Stimulated activated CD4-positive, alpha-beta T cell treated with anti-CD3 and anti-CD28 coated beads, Interleukin-4, amount 100 ng/mL, for 24 hours (primary cell): ENCODE measurements at regions not wholly inside any gene's neighbourhood (a gene's known extent, or its start where the extent isn't known, plus 50 kb on each side); places are given as distances from the start of the nearest gene placed in this dataset.
"Not testable (repeated sequence)": the region's sequence is repeated elsewhere in the genome, so short reads cannot be mapped to it uniquely, and the experiment has no call there.

ENCODE experiments used
- DNase-seq: peaks from one replicate; pipeline ENCODE4 v3.0.0-alpha.2; 2020

- DNase-seq, result no peak
Measured at GRCh38 chr4:177957596-177958360, 515.5 kb upstream of the AGA start.

GRCh38 chr4:177960566-177960965 lies 518.3 kb upstream of the AGA start:
- no peak for DNase-seq

- no peak for DNase-seq
Measured at GRCh38 chr4:177961761-177962380, 519.6 kb upstream of the AGA start.

GRCh38 chr4:177964061-177964460 lies 521.8 kb upstream of the AGA start:
- no peak for DNase-seq

- no peak for DNase-seq
Measured at GRCh38 chr4:177964693-177965168, 522.5 kb upstream of the AGA start.

GRCh38 chr4:177967328-177967727 lies 525.1 kb upstream of the AGA start:
- no peak for DNase-seq

- no peak for DNase-seq
Measured at GRCh38 chr4:177968817-177969442, 526.7 kb upstream of the AGA start.

GRCh38 chr4:177974461-177974860 lies 532.2 kb upstream of the AGA start:
- DNase-seq, result no peak

GRCh38 chr4:177975315-177975987 lies 533.2 kb upstream of the AGA start:
- DNase-seq, result no peak

- DNase-seq, result no peak
Measured at GRCh38 chr4:177986236-177986635, 544.0 kb upstream of the AGA start.

- no peak for DNase-seq
Measured at GRCh38 chr4:177987896-177988295, 545.7 kb upstream of the AGA start.

- no peak for DNase-seq
Measured at GRCh38 chr4:177989503-177990201, 547.4 kb upstream of the AGA start.

- DNase-seq, result no peak
Measured at GRCh38 chr4:178003098-178003657, 560.9 kb upstream of the AGA start.

- DNase-seq, result no peak
Measured at GRCh38 chr4:178010596-178010995, 568.4 kb upstream of the AGA start.

GRCh38 chr4:178015046-178015445 lies 572.8 kb upstream of the AGA start:
- not testable (repeated sequence) for DNase-seq

- no peak for DNase-seq
Measured at GRCh38 chr4:178026999-178027398, 584.8 kb upstream of the AGA start.

- no peak for DNase-seq
Measured at GRCh38 chr4:178027796-178028195, 585.6 kb upstream of the AGA start.

- no peak for DNase-seq
Measured at GRCh38 chr4:178028481-178028880, 586.2 kb upstream of the AGA start.

GRCh38 chr4:178037459-178038214 lies 595.4 kb upstream of the AGA start:
- no peak for DNase-seq

- no peak for DNase-seq
Measured at GRCh38 chr4:178056996-178057395, 614.8 kb upstream of the AGA start.

- no peak for DNase-seq
Measured at GRCh38 chr4:178063568-178063967, 621.3 kb upstream of the AGA start.
